HepG2 (cell line): ENCODE measurements at regions not wholly inside any gene's neighbourhood (a gene's known extent, or its start where the extent isn't known, plus 50 kb on each side); places are given as distances from the start of the nearest gene placed in this dataset.
A peak's percentile ranks its signal among the peaks of the same experiment; 100 is the strongest.

Source experiments
- ARID5B ChIP-seq: IDR thresholded peaks from 2 replicates; pipeline ENCODE4 v1.4.0; 2020; ENCODE audit warnings: mild to moderate bottlenecking, missing genetic modification reagents
- ATRX ChIP-seq: sonication (generic); formaldehyde crosslinking; IDR thresholded peaks from 2 replicates; pipeline ENCODE4 v1.4.0; 2020; ENCODE audit warnings: missing genetic modification reagents, borderline replicate concordance
- EHMT2 ChIP-seq: fragments of 200-600 bp; sonication (generic); IDR thresholded peaks from 2 replicates; pipeline ENCODE4 v1.7.0; 2017; ENCODE audit warnings: antibody characterized with exemption, low read depth, low read length, borderline replicate concordance
- MTF2 ChIP-seq: sonication (generic); formaldehyde crosslinking; IDR thresholded peaks from 2 replicates; pipeline ENCODE4 v1.5.0; 2020; ENCODE audit warnings: missing genetic modification reagents, borderline replicate concordance
- MYC ChIP-seq: sonication (generic); formaldehyde crosslinking; IDR thresholded peaks from 2 replicates; pipeline ENCODE4 v1.9.0; 2021; ENCODE audit warnings: missing genetic modification reagents, borderline replicate concordance
- NCOA2 ChIP-seq: sonication (generic); formaldehyde crosslinking; IDR thresholded peaks from 2 replicates; pipeline ENCODE4 v1.8.0; 2022; ENCODE audit warnings: inconsistent platforms
- RNF2 ChIP-seq: fragments of 450-650 bp; conservative IDR thresholded peaks from 2 replicates; pipeline ENCODE4 v1.6.1; 2016; ENCODE audit warnings: low read depth
- SMAD3 ChIP-seq: sonication (generic); formaldehyde crosslinking; IDR thresholded peaks from 2 replicates; pipeline ENCODE4 v1.4.0; 2020; ENCODE audit warnings: missing genetic modification reagents
- TARDBP ChIP-seq: sonication (generic); formaldehyde crosslinking; IDR thresholded peaks from 2 replicates; pipeline ENCODE4 v1.8.0; 2022; ENCODE audit warnings: mild to moderate bottlenecking, missing genetic modification reagents
- ZNF703 ChIP-seq: sonication (generic); formaldehyde crosslinking; IDR thresholded peaks from 2 replicates; pipeline ENCODE4 v1.5.1; 2020; ENCODE audit warnings: missing genetic modification reagents, mild to moderate bottlenecking, moderate library complexity, borderline replicate concordance
- TF ChIP-seq, protein P1 (sequence below): sonication (generic); formaldehyde crosslinking; IDR thresholded peaks from 2 replicates; pipeline ENCODE4 v1.4.0; 2020; ENCODE audit warnings: mild to moderate bottlenecking, missing genetic modification reagents, borderline replicate concordance
- TF ChIP-seq, protein P2 (sequence below): sonication (generic); formaldehyde crosslinking; IDR thresholded peaks from 2 replicates; pipeline ENCODE4 v1.4.0; 2020; ENCODE audit warnings: mild to moderate bottlenecking, missing genetic modification reagents, borderline replicate concordance
- TF ChIP-seq, protein P3 (sequence below): sonication (generic); formaldehyde crosslinking; IDR thresholded peaks from 2 replicates; pipeline ENCODE4 v1.5.0; 2020; ENCODE audit warnings: mild to moderate bottlenecking, missing genetic modification reagents, borderline replicate concordance

GRCh38 chr10:59007307-59008025 is 169.0 kb upstream of the PHYHIPL start (continued):
- TF ChIP-seq ZNF703 (CRISPR knock-in tag) (no peak), MTF2 (CRISPR knock-in tag) (no peak), EHMT2 (peak; percentile 85), ARID5B (CRISPR knock-in tag) (peak; percentile 92), NCOA2 (peak; percentile 94), SMAD3 (CRISPR knock-in tag) (peak; percentile 70), TARDBP (CRISPR knock-in tag) (0 out of 2 replicates have a peak, but pooled peaks have one; percentile 14), RNF2 (no peak), ATRX (no peak), MYC (CRISPR knock-in tag) (no peak)
- TF ChIP-seq, protein P1, sequence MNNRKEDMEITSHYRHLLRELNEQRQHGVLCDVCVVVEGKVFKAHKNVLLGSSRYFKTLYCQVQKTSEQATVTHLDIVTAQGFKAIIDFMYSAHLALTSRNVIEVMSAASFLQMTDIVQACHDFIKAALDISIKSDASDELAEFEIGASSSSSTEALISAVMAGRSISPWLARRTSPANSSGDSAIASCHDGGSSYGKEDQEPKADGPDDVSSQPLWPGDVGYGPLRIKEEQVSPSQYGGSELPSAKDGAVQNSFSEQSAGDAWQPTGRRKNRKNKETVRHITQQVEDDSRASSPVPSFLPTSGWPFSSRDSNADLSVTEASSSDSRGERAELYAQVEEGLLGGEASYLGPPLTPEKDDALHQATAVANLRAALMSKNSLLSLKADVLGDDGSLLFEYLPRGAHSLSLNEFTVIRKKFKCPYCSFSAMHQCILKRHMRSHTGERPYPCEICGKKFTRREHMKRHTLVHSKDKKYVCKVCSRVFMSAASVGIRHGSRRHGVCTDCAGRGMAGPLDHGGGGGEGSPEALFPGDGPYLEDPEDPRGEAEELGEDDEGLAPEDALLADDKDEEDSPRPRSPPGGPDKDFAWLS (CRISPR knock-in tag), result no peak
- TF ChIP-seq, protein P2, sequence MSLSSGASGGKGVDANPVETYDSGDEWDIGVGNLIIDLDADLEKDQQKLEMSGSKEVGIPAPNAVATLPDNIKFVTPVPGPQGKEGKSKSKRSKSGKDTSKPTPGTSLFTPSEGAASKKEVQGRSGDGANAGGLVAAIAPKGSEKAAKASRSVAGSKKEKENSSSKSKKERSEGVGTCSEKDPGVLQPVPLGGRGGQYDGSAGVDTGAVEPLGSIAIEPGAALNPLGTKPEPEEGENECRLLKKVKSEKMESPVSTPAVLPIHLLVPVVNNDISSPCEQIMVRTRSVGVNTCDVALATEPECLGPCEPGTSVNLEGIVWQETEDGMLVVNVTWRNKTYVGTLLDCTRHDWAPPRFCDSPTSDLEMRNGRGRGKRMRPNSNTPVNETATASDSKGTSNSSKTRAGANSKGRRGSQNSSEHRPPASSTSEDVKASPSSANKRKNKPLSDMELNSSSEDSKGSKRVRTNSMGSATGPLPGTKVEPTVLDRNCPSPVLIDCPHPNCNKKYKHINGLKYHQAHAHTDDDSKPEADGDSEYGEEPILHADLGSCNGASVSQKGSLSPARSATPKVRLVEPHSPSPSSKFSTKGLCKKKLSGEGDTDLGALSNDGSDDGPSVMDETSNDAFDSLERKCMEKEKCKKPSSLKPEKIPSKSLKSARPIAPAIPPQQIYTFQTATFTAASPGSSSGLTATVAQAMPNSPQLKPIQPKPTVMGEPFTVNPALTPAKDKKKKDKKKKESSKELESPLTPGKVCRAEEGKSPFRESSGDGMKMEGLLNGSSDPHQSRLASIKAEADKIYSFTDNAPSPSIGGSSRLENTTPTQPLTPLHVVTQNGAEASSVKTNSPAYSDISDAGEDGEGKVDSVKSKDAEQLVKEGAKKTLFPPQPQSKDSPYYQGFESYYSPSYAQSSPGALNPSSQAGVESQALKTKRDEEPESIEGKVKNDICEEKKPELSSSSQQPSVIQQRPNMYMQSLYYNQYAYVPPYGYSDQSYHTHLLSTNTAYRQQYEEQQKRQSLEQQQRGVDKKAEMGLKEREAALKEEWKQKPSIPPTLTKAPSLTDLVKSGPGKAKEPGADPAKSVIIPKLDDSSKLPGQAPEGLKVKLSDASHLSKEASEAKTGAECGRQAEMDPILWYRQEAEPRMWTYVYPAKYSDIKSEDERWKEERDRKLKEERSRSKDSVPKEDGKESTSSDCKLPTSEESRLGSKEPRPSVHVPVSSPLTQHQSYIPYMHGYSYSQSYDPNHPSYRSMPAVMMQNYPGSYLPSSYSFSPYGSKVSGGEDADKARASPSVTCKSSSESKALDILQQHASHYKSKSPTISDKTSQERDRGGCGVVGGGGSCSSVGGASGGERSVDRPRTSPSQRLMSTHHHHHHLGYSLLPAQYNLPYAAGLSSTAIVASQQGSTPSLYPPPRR (CRISPR knock-in tag), result peak; percentile 66; the same call in 1 of the 2 replicates
- TF ChIP-seq, protein P3, sequence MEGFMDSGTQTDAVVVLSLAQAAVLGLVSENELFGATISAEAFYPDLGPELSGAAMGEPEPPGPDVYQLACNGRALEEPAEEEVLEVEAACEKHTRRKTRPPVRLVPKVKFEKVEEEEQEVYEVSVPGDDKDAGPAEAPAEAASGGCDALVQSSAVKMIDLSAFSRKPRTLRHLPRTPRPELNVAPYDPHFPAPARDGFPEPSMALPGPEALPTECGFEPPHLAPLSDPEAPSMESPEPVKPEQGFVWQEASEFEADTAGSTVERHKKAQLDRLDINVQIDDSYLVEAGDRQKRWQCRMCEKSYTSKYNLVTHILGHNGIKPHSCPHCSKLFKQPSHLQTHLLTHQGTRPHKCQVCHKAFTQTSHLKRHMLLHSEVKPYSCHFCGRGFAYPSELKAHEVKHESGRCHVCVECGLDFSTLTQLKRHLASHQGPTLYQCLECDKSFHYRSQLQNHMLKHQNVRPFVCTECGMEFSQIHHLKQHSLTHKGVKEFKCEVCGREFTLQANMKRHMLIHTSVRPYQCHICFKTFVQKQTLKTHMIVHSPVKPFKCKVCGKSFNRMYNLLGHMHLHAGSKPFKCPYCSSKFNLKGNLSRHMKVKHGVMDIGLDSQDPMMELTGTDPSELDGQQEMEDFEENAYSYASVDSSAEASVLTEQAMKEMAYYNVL (CRISPR knock-in tag), result peak; percentile 20; the same call in 1 of the 2 replicates
